SK-N-SH (cell line): ENCODE measurements at regions not wholly inside any gene's neighbourhood (a gene's known extent, or its start where the extent isn't known, plus 50 kb on each side); places are given as distances from the start of the nearest gene placed in this dataset.

Experiments used
- CTCF ChIA-PET: fragments of 300-600, 350-600 bp; formaldehyde crosslinking; extraction: SDS; loops from one replicate; lab custom pipeline; 2021; lab: Yijun Ruan, JAX
- POLR2A ChIA-PET: fragments of 350-600 bp; sonication (Branson Sonifier 250); formaldehyde crosslinking; extraction: SDS; loops from one replicate; lab custom pipeline; 2020; ENCODE audit warnings: antibody characterized with exemption, inconsistent platforms; lab: Yijun Ruan, JAX
- DNase-seq: peaks from one replicate; pipeline ENCODE4 v3.0.0; 2012
- H2AFZ ChIP-seq: fragments of 200-600 bp; sonication (generic); 2 replicates; pipeline ENCODE4 v1.8.1; 2016; ENCODE audit warnings: antibody characterized with exemption, mild to moderate bottlenecking, low read depth
- H3F3A ChIP-seq: fragments of 200-600 bp; sonication (generic); replicated peaks from 2 replicates; pipeline ENCODE3; 2016; ENCODE audit warnings: antibody characterized with exemption, mild to moderate bottlenecking; ENCODE audit not compliant: insufficient read depth
- H3K27ac ChIP-seq, 2 experiments: fragments of 200-500 bp in 1 of 2; fragments of 200-600 bp in 1 of 2; sonication (Bioruptor generic) in 1 of 2; sonication (generic), shearing (Covaris generic) in 1 of 2; 2 replicates each; pipeline versions ENCODE4 v1.5.1 to v1.6.1; 2014 to 2016; ENCODE audit warnings: low read depth in 2 of 2, inconsistent platforms in 1 of 2, low read length in 1 of 2, mild to moderate bottlenecking in 1 of 2, mixed read lengths in 1 of 2
- H3K27me3 ChIP-seq: fragments of 200-600 bp; sonication (generic), shearing (Covaris generic); 2 replicates; pipeline ENCODE4 v1.6.1; 2016; ENCODE audit warnings: mixed run types; ENCODE audit not compliant: insufficient read depth
- H3K36me3 ChIP-seq, 2 experiments: fragments of 200-500 bp in 1 of 2; fragments of 200-600 bp in 1 of 2; sonication (Bioruptor generic) in 1 of 2; sonication (generic) in 1 of 2; replicated peaks in 1 of 2; 2 replicates each; pipeline versions ENCODE3 to v1.5.1; 2014 to 2016; ENCODE audit warnings: low read length in 1 of 2, mild to moderate bottlenecking in 1 of 2; ENCODE audit not compliant: insufficient read depth in 2 of 2, control insufficient read depth in 1 of 2
- H3K4me1 ChIP-seq, 2 experiments: fragments of 200-500 bp in 1 of 2; fragments of 200-600 bp in 1 of 2; sonication (Bioruptor generic) in 1 of 2; sonication (generic), shearing (Covaris generic) in 1 of 2; 2 replicates each; pipeline versions ENCODE4 v1.5.1 to v1.6.1; 2014 to 2016; ENCODE audit warnings: low read depth in 1 of 2, low read length in 1 of 2, mixed run types in 1 of 2; ENCODE audit not compliant: insufficient read depth in 2 of 2, control insufficient read depth in 1 of 2
- H3K4me2 ChIP-seq: fragments of 200-600 bp; sonication (generic), shearing (Covaris generic); 2 replicates; pipeline ENCODE4 v1.6.1; 2017; ENCODE audit warnings: mixed run types
- H3K4me3 ChIP-seq, 2 experiments: fragments of 200-500 bp in 1 of 2; fragments of 200-600 bp in 1 of 2; sonication (Bioruptor generic) in 1 of 2; sonication (generic), shearing (Covaris generic) in 1 of 2; 2 replicates each; pipeline versions ENCODE4 v1.5.1 to v1.8.1; 2014 to 2016; ENCODE audit warnings: low read depth in 2 of 2, inconsistent platforms in 1 of 2, low read length in 1 of 2, mild to moderate bottlenecking in 1 of 2, mixed read lengths in 1 of 2, moderate library complexity in 1 of 2
- H3K79me2 ChIP-seq: fragments of 200-600 bp; sonication (generic); 2 replicates; pipeline ENCODE4 v1.8.1; 2017; ENCODE audit warnings: mild to moderate bottlenecking; ENCODE audit not compliant: insufficient read depth
- H3K9ac ChIP-seq: fragments of 200-600 bp; sonication (generic); 2 replicates; pipeline ENCODE4 v1.6.1; 2017; ENCODE audit warnings: mixed run types
- H3K9me2 ChIP-seq: fragments of 200-600 bp; sonication (generic); 2 replicates; pipeline ENCODE4 v1.6.1; 2017; ENCODE audit warnings: mixed run types
- H3K9me3 ChIP-seq: fragments of 200-600 bp; sonication (generic); 2 replicates; pipeline ENCODE4 v1.6.1; 2017; ENCODE audit warnings: mixed run types, mild to moderate bottlenecking, moderate library complexity
- H4K20me1 ChIP-seq: fragments of 200-600 bp; sonication (generic); 2 replicates; pipeline ENCODE4 v1.6.1; 2017; ENCODE audit warnings: mild to moderate bottlenecking, mixed run types; ENCODE audit not compliant: insufficient read depth
- CHD2 ChIP-seq: fragments of 150-350 bp; IDR thresholded peaks from 2 replicates; pipeline ENCODE4 v1.6.1; 2018; ENCODE audit warnings: low read length; ENCODE audit not compliant: partially characterized antibody
- EZH2phosphoT487 ChIP-seq: fragments of 200-600 bp; sonication (generic); IDR thresholded peaks from 2 replicates; pipeline ENCODE4 v1.6.1; 2017; ENCODE audit warnings: low read depth, mixed run types, mild to moderate bottlenecking, antibody characterized with exemption, moderate library complexity, borderline replicate concordance
- FOXJ3 ChIP-seq: sonication (generic); formaldehyde crosslinking; IDR thresholded peaks from 2 replicates; pipeline ENCODE4 v1.5.1; 2020; ENCODE audit warnings: mild to moderate bottlenecking, missing genetic modification reagents
- FOXM1 ChIP-seq: IDR thresholded peaks from 2 replicates; pipeline ENCODE4 v1.4.0; 2012; ENCODE audit warnings: low read depth, mild to moderate bottlenecking
- GABPA ChIP-seq: IDR thresholded peaks from 2 replicates; pipeline ENCODE4 v1.4.0; 2012; ENCODE audit warnings: low read depth, mild to moderate bottlenecking
- GATA2 ChIP-seq: sonication (generic); formaldehyde crosslinking; IDR thresholded peaks from 2 replicates; pipeline ENCODE4 v1.5.0; 2020; ENCODE audit warnings: mild to moderate bottlenecking, missing genetic modification reagents
- MEF2A ChIP-seq: IDR thresholded peaks from 2 replicates; pipeline ENCODE4 v1.4.0; 2012; ENCODE audit warnings: low read depth, borderline replicate concordance
- NFIC ChIP-seq: IDR thresholded peaks from 2 replicates; pipeline ENCODE4 v1.4.0; 2012; ENCODE audit warnings: borderline replicate concordance
- NRF1 ChIP-seq: IDR thresholded peaks from 2 replicates; pipeline ENCODE4 v1.6.1; 2012; ENCODE audit warnings: low read depth, mild to moderate bottlenecking, low read length
- POLR2AphosphoS5 ChIP-seq: IDR thresholded peaks from 2 replicates; pipeline ENCODE4 v1.6.1; 2012; ENCODE audit warnings: low read depth, low read length
- RFX5 ChIP-seq: IDR thresholded peaks from 2 replicates; pipeline ENCODE4 v1.6.1; 2012; ENCODE audit warnings: mild to moderate bottlenecking, improper control_type of control experiment, low read length
- RXRA ChIP-seq: IDR thresholded peaks from 2 replicates; pipeline ENCODE4 v1.4.0; 2012; ENCODE audit warnings: low read depth, mild to moderate bottlenecking, borderline replicate concordance
- SIN3A ChIP-seq: IDR thresholded peaks from 2 replicates; pipeline ENCODE4 v1.6.1; 2012; ENCODE audit warnings: low read depth, mild to moderate bottlenecking, low read length, moderate library complexity, borderline replicate concordance
- TAF1 ChIP-seq: IDR thresholded peaks from 2 replicates; pipeline ENCODE4 v1.6.1; 2012; ENCODE audit warnings: low read depth, mild to moderate bottlenecking, low read length, moderate library complexity, borderline replicate concordance
- USF1 ChIP-seq: IDR thresholded peaks from 2 replicates; pipeline ENCODE4 v1.4.0; 2012; ENCODE audit warnings: low read depth, borderline replicate concordance
- USF2 ChIP-seq: fragments of 150-350 bp; IDR thresholded peaks from 2 replicates; pipeline ENCODE4 v1.6.1; 2017; ENCODE audit warnings: antibody characterized with exemption, low read length, low read depth, borderline replicate concordance
- WGBS: methylation state at CpG from one replicate; pipeline ENCODE4 v1.1.6; 2017; ENCODE audit warnings: low lambda C conversion rate; 5-methylcytosine and 5-hydroxymethylcytosine counted together

DNA sequence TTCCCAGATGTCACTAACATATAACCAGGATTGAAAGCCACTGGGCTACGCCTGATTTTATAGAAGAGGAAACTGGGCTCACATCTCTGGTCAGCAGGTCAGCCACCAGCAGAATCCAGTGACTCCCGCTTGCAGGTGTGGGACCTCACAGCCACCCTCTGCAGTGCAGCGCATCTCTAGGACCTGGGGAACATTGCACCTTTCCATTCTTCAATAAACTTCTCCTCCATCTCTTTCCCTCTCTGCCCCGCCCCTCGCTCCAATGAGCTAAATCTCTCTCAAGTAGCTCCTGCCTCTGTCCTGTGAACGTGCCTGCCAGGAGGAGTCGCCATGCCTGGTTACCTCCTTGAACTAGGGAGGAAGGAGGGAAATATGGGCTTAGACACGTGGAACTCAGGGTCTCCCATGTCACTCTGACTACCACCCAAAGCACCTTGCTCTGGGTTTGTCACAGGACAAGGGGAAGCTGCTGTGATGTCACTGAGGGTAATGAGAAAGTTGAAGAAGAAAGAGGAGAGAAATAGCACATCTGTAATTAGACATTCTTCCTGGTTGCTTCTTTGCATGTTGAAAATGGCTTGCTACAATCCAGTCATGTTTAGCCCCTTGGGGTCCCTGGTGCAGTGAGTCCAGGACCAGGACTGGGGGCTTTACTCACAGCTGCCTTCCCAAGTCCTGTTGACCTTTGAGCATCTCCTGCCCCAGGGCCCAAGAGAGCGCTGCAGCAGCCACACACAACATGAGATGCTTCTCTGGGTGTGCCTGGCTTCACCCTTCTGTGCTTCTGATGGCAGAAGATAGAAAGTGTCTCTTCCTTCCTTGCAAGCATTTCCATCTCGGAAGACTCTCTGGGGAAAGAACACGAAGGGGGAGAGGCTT is 469.4 kb downstream of the PREX1 start:
- no peaks in the 10 kb centered on the region for H4K20me1 ChIP-seq
- no peak for TF ChIP-seq NFIC
- TF ChIP-seq NRF1 = no peak
- TF ChIP-seq RXRA = no peak
- TF ChIP-seq EZH2phosphoT487 = no peak
- H3K27me3 ChIP-seq = no peaks in the 10 kb centered on the region
- H3K4me3 ChIP-seq = no peak overlapping the region
- no peak overlapping the region for H3K27ac ChIP-seq
- no peaks in the 10 kb centered on the region; a peak in 1 of 4 replicates for H3K4me1 ChIP-seq
- 71% methylated on average over 10 of the region's 11 CpGs for WGBS
- no peaks in the 10 kb centered on the region for H3K79me2 ChIP-seq
- no peaks in the 10 kb centered on the region for H3K9me3 ChIP-seq
- ChIA-PET CTCF (interaction anchor here (1.2 to 2.0 kb wide), 2 partner anchors 10 to 262 kb away, joined by 3 to 7 read pairs; no protein-coding TSS in a partner anchor), POLR2A (no interaction called here)
- no peak overlapping the region for H3K9ac ChIP-seq
- no peaks in the 10 kb centered on the region for H3F3A ChIP-seq
- H2AFZ ChIP-seq = no peak overlapping the region
- no peaks in the 10 kb centered on the region for H3K36me3 ChIP-seq
- DNase-seq = no peak
- no peaks in the 10 kb centered on the region for H3K9me2 ChIP-seq
- H3K4me2 ChIP-seq = no peak overlapping the region

DNA sequence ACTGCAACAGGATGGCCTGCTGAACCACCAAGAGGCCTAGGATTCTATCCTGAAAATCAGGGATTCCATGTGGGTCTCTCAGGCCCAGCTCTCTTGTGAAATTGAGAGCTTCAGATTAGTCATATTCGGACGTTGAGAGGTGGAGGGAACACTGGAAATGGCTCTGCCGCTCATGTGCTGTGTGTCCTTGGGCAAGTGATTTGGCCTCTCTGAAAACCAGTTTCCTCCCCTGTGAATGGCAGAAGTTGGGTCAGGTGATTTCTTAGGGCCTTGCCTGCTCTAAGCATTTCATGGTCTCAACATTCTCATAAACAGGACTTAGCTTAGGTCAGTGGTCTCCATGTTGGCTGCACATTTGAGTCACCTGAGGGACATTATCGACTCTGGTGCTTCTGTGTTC is 470.1 kb downstream of the PREX1 start:
- H3K27ac ChIP-seq = no peak overlapping the region
- DNase-seq = no peak
- no peak for TF ChIP-seq MEF2A
- TF ChIP-seq NRF1 = no peak
- TF ChIP-seq GATA2 (CRISPR knock-in tag) = no peak
- TF ChIP-seq RFX5 = no peak
- no peak for TF ChIP-seq SIN3A
- TF ChIP-seq CHD2 = no peak
- TF ChIP-seq FOXJ3 (CRISPR knock-in tag) = no peak
- no peak overlapping the region for H3K9ac ChIP-seq
- no peaks in the 10 kb centered on the region for H3K36me3 ChIP-seq
- WGBS = 57% methylated on average over 4 of the region's 4 CpGs
- no peaks in the 10 kb centered on the region for H3F3A ChIP-seq
- no peaks in the 10 kb centered on the region for H3K9me3 ChIP-seq
- no peaks in the 10 kb centered on the region for H4K20me1 ChIP-seq
- CTCF ChIA-PET = interaction anchor here (1.2 to 2.0 kb wide), 2 partner anchors 10 to 263 kb away, joined by 3 to 7 read pairs; no protein-coding TSS in a partner anchor
- no peaks in the 10 kb centered on the region for H3K9me2 ChIP-seq
- H2AFZ ChIP-seq = no peak overlapping the region
- H3K79me2 ChIP-seq = no peaks in the 10 kb centered on the region
- H3K27me3 ChIP-seq = no peaks in the 10 kb centered on the region
- POLR2A ChIA-PET = no interaction called here
- H3K4me2 ChIP-seq = no peak overlapping the region
- no peaks in the 10 kb centered on the region; a peak in 1 of 4 replicates for H3K4me1 ChIP-seq
- H3K4me3 ChIP-seq = no peak overlapping the region

DNA sequence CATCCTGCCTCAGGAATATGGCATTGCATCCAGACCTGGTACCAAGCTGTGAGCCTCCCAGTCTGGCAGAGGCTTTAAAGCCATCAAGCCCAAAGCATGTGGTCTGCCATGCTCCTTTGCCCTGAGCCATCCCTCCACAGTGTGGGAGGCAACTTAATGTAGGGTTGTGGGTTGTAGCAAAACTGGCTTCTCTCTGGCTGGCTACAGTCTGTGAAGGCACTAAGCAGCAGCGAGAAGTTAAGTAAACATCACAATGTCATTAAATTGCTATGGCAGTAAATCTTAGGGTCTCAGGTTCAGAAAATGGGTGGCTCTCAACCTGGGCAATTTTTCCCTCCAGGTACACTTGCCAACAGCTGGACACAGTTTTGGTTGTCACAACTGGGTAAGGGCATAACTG is 472.9 kb downstream of the PREX1 start:
- H3K4me3 ChIP-seq = no peak overlapping the region
- no peaks in the 10 kb centered on the region for H3K36me3 ChIP-seq
- no peaks in the 10 kb centered on the region for H3F3A ChIP-seq
- no peaks in the 10 kb centered on the region for H4K20me1 ChIP-seq
- H3K27ac ChIP-seq = no peak overlapping the region
- no peak for TF ChIP-seq TAF1
- no peak for TF ChIP-seq USF1
- TF ChIP-seq EZH2phosphoT487 = no peak
- no peak for TF ChIP-seq SIN3A
- no peak for TF ChIP-seq USF2
- no peak for TF ChIP-seq NFIC
- TF ChIP-seq RXRA = no peak
- no peak for TF ChIP-seq POLR2AphosphoS5
- TF ChIP-seq FOXM1 = no peak
- TF ChIP-seq GABPA = no peak
- H3K9ac ChIP-seq = no peak overlapping the region
- WGBS = 57% methylated on average over 1 of the region's 1 CpG
- H3K9me2 ChIP-seq = no peaks in the 10 kb centered on the region
- H3K4me2 ChIP-seq = no peak overlapping the region
- H3K4me1 ChIP-seq = no peaks in the 10 kb centered on the region; a peak in 1 of 4 replicates
- H3K79me2 ChIP-seq = no peaks in the 10 kb centered on the region
- CTCF ChIA-PET = interaction anchor here (1.0 to 1.2 kb wide), 2 partner anchors 11 to 25 kb away, joined by 3 to 6 read pairs; no protein-coding TSS in a partner anchor
- H3K27me3 ChIP-seq = no peaks in the 10 kb centered on the region
- no peaks in the 10 kb centered on the region for H3K9me3 ChIP-seq
- no peak overlapping the region for H2AFZ ChIP-seq
- POLR2A ChIA-PET = no interaction called here
- DNase-seq = no peak
